BJ (cell line): ENCODE measurements at regions not wholly inside any gene's neighbourhood (a gene's known extent, or its start where the extent isn't known, plus 50 kb on each side); places are given as distances from the start of the nearest gene placed in this dataset.

ENCODE experiments used
- CTCF ChIA-PET: fragments of 350-600 bp; formaldehyde crosslinking; extraction: SDS; loops from one replicate; lab custom pipeline; 2021; ENCODE audit warnings: antibody characterized with exemption, inconsistent platforms; lab: Yijun Ruan, JAX
- POLR2A ChIA-PET: fragments of 300-600 bp; sonication (Branson Sonifier 250); formaldehyde crosslinking; extraction: SDS; loops from one replicate; lab custom pipeline; 2021; ENCODE audit warnings: antibody characterized with exemption; lab: Charles Lee
- DNase-seq: peaks from one replicate; pipeline ENCODE4 v3.0.0-alpha.2; 2011; ENCODE audit warnings: low read depth
- H3K27me3 ChIP-seq: 2 replicates; pipeline ENCODE4 v1.6.0; 2011; ENCODE audit warnings: low read length; ENCODE audit not compliant: control insufficient read depth, insufficient read depth
- H3K36me3 ChIP-seq: 2 replicates; pipeline ENCODE4 v1.5.1; 2011; ENCODE audit warnings: low read length; ENCODE audit not compliant: control insufficient read depth, insufficient read depth
- H3K4me3 ChIP-seq: 2 replicates; pipeline ENCODE4 v1.5.1; 2011; ENCODE audit warnings: low read depth, mild to moderate bottlenecking, control low read depth, low read length
- CTCF ChIP-seq: IDR thresholded peaks from 2 replicates; pipeline ENCODE4 v1.5.1; 2011; ENCODE audit warnings: low read depth, mild to moderate bottlenecking, control low read depth, inconsistent platforms, low read length, moderate library complexity; ENCODE audit not compliant: insufficient read depth

GRCh38 chr7:144910411-144910810, 74.6 kb upstream of the TPK1 start:
- Histone ChIP-seq H3K4me3 (no peak overlapping the region), H3K36me3 (no peaks in the 10 kb centered on the region), H3K27me3 (no peaks in the 10 kb centered on the region)
- DNase-seq, result no peak
- no peak for TF ChIP-seq CTCF
- ChIA-PET POLR2A (no interaction called here), CTCF (interaction anchor here (0.7 kb wide), 1 partner anchor 87 kb away, joined by 4 read pairs; no protein-coding TSS in a partner anchor)

- ChIA-PET POLR2A (no interaction called here), CTCF (no interaction called here)
- DNase-seq, result no peak
- Histone ChIP-seq H3K4me3 (no peak overlapping the region), H3K27me3 (no peaks in the 10 kb centered on the region), H3K36me3 (no peaks in the 10 kb centered on the region)
- TF ChIP-seq CTCF, result no peak
Measured at GRCh38 chr7:144908943-144909556, 73.2 kb upstream of the TPK1 start.

- no peaks in the 10 kb centered on the region for H3K36me3 ChIP-seq
- ChIA-PET CTCF (no interaction called here), POLR2A (no interaction called here)
- no peak overlapping the region for H3K4me3 ChIP-seq
- DNase-seq, result no peak
- no peak for TF ChIP-seq CTCF
- no peaks in the 10 kb centered on the region for H3K27me3 ChIP-seq
Measured at GRCh38 chr7:144908324-144908723, 72.5 kb upstream of the TPK1 start.

GRCh38 chr7:144907577-144907976, 71.7 kb upstream of the TPK1 start:
- ChIA-PET POLR2A (no interaction called here), CTCF (no interaction called here)
- DNase-seq, result no peak
- Histone ChIP-seq H3K4me3 (no peak overlapping the region), H3K27me3 (no peaks in the 10 kb centered on the region), H3K36me3 (no peaks in the 10 kb centered on the region)
- no peak for TF ChIP-seq CTCF

- no peak for TF ChIP-seq CTCF
- ChIA-PET CTCF (no interaction called here), POLR2A (no interaction called here)
- H3K4me3 ChIP-seq, result no peak overlapping the region
- no peaks in the 10 kb centered on the region for H3K27me3 ChIP-seq
- H3K36me3 ChIP-seq, result no peaks in the 10 kb centered on the region
- no peak for DNase-seq
Measured at GRCh38 chr7:144903201-144903600, 67.3 kb upstream of the TPK1 start.
